ENCODE measurements at regions not wholly inside any gene's neighbourhood (a gene's known extent, or its start where the extent isn't known, plus 50 kb on each side); places are given as distances from the start of the nearest gene placed in this dataset.

DNA sequence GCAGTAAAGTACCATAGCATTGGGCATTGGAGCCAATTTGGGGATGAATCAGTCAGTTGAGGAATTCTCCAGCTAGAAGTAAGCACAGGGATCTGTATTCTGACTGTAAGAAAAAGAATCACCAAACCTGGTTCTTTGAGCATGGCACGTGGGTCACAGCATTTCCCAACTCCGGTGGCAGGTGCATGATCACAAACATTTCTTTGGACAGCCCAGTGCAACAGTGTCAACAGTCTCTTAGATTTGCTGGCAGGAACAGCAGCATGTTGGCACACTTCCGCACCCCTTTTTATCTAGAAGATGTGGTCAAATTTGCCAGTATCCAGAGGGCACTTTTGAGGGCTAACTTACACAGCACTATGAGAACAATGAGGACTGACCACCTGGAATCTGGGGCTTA, 437.5 kb upstream of the GHITM start:
- H3K4me3 ChIP-seq (ENCODE audit: low read depth, poor library complexity, severe bottlenecking): no peak overlapping the region
- TF ChIP-seq POLR2A (IDR thresholded peaks at IDR 0.05): no peak
- TF ChIP-seq, protein P1, sequence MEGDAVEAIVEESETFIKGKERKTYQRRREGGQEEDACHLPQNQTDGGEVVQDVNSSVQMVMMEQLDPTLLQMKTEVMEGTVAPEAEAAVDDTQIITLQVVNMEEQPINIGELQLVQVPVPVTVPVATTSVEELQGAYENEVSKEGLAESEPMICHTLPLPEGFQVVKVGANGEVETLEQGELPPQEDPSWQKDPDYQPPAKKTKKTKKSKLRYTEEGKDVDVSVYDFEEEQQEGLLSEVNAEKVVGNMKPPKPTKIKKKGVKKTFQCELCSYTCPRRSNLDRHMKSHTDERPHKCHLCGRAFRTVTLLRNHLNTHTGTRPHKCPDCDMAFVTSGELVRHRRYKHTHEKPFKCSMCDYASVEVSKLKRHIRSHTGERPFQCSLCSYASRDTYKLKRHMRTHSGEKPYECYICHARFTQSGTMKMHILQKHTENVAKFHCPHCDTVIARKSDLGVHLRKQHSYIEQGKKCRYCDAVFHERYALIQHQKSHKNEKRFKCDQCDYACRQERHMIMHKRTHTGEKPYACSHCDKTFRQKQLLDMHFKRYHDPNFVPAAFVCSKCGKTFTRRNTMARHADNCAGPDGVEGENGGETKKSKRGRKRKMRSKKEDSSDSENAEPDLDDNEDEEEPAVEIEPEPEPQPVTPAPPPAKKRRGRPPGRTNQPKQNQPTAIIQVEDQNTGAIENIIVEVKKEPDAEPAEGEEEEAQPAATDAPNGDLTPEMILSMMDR (IDR thresholded peaks at IDR 0.05): no peak
- WGBS, 2 donors: 72 to 77% methylated on average over 3 of the region's 3 CpGs
- intact Hi-C loops (cut with DNase I; ENCODE audit: low total_unique reads): no loop called here
- DNase-seq (ENCODE audit: low spot score in 2 of 2): no peak

DNA sequence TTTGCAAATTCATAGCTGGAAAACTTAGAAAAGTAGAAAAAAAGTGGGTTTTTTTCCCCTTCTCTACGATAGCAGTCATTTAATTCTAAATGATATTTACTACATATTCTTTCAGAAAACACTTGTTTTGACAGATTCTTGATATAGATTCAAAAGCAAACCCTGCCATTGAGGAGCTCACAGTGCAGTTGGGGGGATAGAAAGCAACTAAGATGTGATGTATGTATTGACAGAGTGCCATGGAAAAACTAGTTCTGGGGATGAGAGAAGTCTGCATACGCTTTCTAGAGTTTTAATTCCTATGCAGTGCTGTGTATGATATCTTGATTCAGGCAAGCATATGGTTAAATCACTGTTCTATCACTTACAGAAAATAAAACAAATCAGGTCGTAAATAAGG, 436.6 kb upstream of the GHITM start:
- intact Hi-C loops (cut with DNase I; ENCODE audit: low total_unique reads): no loop called here
- no peak overlapping the region for H3K4me3 ChIP-seq (ENCODE audit: low read depth, poor library complexity, severe bottlenecking)
- TF ChIP-seq, protein P1 (IDR thresholded peaks at IDR 0.05): no peak
- WGBS, 2 donors: 50 to 59% methylated on average over 3 of the region's 3 CpGs
- no peak for DNase-seq (ENCODE audit: low spot score in 2 of 2)

DNA sequence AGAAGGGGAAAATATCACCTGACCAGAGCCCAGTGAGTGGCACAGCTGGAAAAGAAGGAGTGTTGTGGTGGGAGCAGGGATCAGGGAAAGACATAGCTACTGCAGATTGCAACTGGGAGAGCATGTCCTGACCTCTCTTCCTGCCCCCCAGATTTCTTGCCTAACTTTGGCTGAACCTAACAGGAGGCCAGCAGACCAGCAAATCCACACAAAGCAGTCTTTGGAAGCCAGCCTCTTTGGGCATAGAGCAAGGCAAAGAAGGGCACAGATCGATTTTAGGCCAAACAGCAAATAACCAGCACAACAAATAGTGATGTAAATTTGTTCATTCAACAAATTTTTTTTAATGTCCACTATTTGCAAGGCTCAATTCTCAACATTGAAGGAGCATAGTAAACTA, 433.2 kb upstream of the GHITM start:
- intact Hi-C loops (cut with DNase I; ENCODE audit: low total_unique reads): no loop called here
- no peak overlapping the region for H3K4me3 ChIP-seq (ENCODE audit: low read depth, poor library complexity, severe bottlenecking)
- TF ChIP-seq, protein P1 (IDR thresholded peaks at IDR 0.05): no peak
- no peak for TF ChIP-seq POLR2A (IDR thresholded peaks at IDR 0.05)
- 58 to 59% methylated on average over 1 of the region's 1 CpG for WGBS, 2 donors
- DNase-seq (ENCODE audit: low spot score in 2 of 2): no peak

DNA sequence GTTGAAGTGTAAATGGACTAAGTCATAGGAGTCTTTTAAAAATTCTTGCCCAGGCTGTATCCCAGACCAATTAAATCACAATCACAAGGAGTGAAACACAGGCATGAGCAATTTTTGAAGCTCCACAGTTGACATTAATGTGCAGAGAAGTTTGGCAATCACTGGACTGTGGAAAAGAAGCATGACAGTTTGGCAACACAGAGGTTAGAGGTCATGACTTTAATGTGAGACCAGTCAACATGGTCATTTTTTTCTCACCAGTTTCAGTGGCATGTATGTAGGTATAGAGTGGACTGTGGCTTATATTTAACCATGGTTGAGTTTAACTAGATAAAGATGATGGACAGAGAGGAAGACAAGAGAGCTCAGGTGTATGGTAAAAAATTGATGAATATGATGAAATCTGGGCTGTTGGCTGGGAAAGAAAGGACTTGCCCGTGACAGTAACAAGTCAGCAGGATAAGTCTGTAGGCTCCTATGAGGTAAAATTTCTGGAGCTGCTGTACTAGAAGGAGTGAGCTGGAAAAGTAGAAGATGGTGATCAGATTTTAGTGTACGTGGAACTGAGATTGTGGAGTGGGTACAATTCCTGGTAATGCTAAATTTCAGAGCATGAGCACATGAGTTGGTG, 432.2 kb upstream of the GHITM start:
- WGBS, 2 donors: 81 to 94% methylated on average over 2 of the region's 2 CpGs
- H3K4me3 ChIP-seq (ENCODE audit: low read depth, poor library complexity, severe bottlenecking): no peak overlapping the region
- intact Hi-C loops (cut with DNase I; ENCODE audit: low total_unique reads): no loop called here
- no peak for TF ChIP-seq POLR2A (IDR thresholded peaks at IDR 0.05)
- TF ChIP-seq, protein P1 (IDR thresholded peaks at IDR 0.05): no peak
- DNase-seq (ENCODE audit: low spot score in 2 of 2): no peak

DNA sequence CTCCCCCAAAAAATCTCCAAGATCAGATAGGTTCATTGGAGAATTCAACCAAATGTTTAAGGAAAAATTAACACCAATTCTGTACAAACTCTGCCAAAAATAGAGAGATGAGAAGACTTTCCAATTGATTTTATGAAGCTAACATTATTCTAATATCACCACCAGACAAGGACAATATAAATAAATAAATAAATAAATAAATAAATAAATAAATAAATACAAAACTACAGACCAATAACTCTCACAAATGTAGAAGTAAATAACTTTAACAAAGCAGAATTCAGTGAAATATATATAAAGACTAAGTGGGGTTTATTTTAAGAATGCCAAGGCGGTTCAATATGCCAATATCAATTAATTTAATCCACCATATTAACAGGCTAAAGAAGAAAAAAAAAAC, 425.9 kb upstream of the GHITM start:
- H3K4me3 ChIP-seq (ENCODE audit: low read depth, poor library complexity, severe bottlenecking): no peak overlapping the region
- intact Hi-C loops (cut with DNase I; ENCODE audit: low total_unique reads): no loop called here
- WGBS, 2 donors: 38 to 93% methylated on average over 1 of the region's 1 CpG
- TF ChIP-seq POLR2A (IDR thresholded peaks at IDR 0.05): no peak
- TF ChIP-seq, protein P1 (IDR thresholded peaks at IDR 0.05): no peak
- no peak for DNase-seq (ENCODE audit: low spot score in 2 of 2)

DNA sequence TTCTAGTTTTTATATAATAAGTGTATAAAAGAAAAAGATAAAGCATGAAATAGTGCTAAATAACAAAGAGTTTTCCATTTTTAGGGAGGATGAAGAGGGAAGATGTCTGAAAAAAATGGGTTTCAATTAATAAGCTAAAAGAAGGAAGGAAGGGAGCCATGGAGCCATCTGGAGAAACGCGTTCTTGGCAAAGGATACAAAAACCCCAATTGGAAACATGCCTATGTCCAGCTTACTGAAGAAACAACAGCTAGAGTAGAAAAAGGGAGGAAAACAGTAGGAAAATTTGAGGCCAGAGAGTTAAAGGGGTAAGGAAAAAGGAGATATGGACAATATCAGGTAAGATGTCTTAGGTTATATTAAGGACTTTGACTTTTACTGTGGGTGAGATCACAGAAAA, 416.2 kb upstream of the GHITM start:
- TF ChIP-seq, protein P1 (IDR thresholded peaks at IDR 0.05): no peak
- TF ChIP-seq POLR2A (IDR thresholded peaks at IDR 0.05): no peak
- DNase-seq (ENCODE audit: low spot score in 2 of 2): no peak
- intact Hi-C loops (cut with DNase I; ENCODE audit: low total_unique reads): no loop called here
- 48 to 62% methylated on average over 2 of the region's 2 CpGs for WGBS, 2 donors
- no peak overlapping the region for H3K4me3 ChIP-seq (ENCODE audit: low read depth, poor library complexity, severe bottlenecking)
